ENCODE measurements at regions not wholly inside any gene's neighbourhood (a gene's known extent, or its start where the extent isn't known, plus 50 kb on each side); places are given as distances from the start of the nearest gene placed in this dataset.

GRCh38 chr4:164488114-164488513 lies 265.8 kb upstream of the SMIM31 start:
- H3K4me2 ChIP-seq (replicated peaks; ENCODE audit: extremely low read depth, low read length, poor library complexity, severe bottlenecking): no peak overlapping the region
- Mint-ChIP-seq H3K36me3 (no peaks in the 10 kb centered on the region), H3K4me3 (no peak overlapping the region), H3K9me3 (peaks cover 0 to 4% (median 0%) of the 10 kb centered on the region in 7 donors), H3K27me3 (ENCODE audit: low read depth in 3 of 3) (no peaks in the 10 kb centered on the region), H3K27ac (no peak overlapping the region), H3K4me1 (no peaks in the 10 kb centered on the region)
- TF ChIP-seq, protein P1, sequence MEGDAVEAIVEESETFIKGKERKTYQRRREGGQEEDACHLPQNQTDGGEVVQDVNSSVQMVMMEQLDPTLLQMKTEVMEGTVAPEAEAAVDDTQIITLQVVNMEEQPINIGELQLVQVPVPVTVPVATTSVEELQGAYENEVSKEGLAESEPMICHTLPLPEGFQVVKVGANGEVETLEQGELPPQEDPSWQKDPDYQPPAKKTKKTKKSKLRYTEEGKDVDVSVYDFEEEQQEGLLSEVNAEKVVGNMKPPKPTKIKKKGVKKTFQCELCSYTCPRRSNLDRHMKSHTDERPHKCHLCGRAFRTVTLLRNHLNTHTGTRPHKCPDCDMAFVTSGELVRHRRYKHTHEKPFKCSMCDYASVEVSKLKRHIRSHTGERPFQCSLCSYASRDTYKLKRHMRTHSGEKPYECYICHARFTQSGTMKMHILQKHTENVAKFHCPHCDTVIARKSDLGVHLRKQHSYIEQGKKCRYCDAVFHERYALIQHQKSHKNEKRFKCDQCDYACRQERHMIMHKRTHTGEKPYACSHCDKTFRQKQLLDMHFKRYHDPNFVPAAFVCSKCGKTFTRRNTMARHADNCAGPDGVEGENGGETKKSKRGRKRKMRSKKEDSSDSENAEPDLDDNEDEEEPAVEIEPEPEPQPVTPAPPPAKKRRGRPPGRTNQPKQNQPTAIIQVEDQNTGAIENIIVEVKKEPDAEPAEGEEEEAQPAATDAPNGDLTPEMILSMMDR (IDR thresholded peaks at IDR 0.05): no peak
- no peaks in the 10 kb centered on the region for H4K20me1 ChIP-seq (ENCODE audit: insufficient read depth, low read length)
- no peak for DNase-seq
- H3K4me3 ChIP-seq (replicated peaks in 1 of 3; ENCODE audit: low read depth in 2 of 3, low read length in 3 of 3): no peak overlapping the region
- no peaks in the 10 kb centered on the region for H3K36me3 ChIP-seq (replicated peaks in 1 of 2; ENCODE audit: control insufficient read depth in 1 of 2, insufficient read depth in 2 of 2, low read length in 2 of 2)
- H3K79me2 ChIP-seq (ENCODE audit: insufficient read depth, low read length): no peaks in the 10 kb centered on the region
- no peak overlapping the region for H3K27ac ChIP-seq (ENCODE audit: low read depth in 1 of 2, low read length in 2 of 2)
- H3K9ac ChIP-seq (ENCODE audit: insufficient read depth, low read length, poor library complexity, severe bottlenecking): no peak overlapping the region
- H3K27me3 ChIP-seq (ENCODE audit: control insufficient read depth in 2 of 2, insufficient read depth in 2 of 2, low read length in 2 of 2): no peaks in the 10 kb centered on the region
- no peak overlapping the region for H2AFZ ChIP-seq (ENCODE audit: insufficient read depth, low read depth, low read length, poor library complexity, severe bottlenecking)
- no peaks in the 10 kb centered on the region for H3K4me1 ChIP-seq (ENCODE audit: control insufficient read depth in 1 of 2, insufficient read depth in 2 of 2, low read length in 2 of 2)
- WGBS (ENCODE audit: insufficient coverage): no CpG with 5 or more reads among the region's 3 CpGs
- H3K9me3 ChIP-seq (replicated peaks in 1 of 2; ENCODE audit: control insufficient read depth in 1 of 2, insufficient read depth in 1 of 2, low read length in 2 of 2): no peaks in the 10 kb centered on the region
- intact Hi-C loops (cut with micrococcal nuclease): no loop called here

GRCh38 chr4:164501074-164501473 lies 252.9 kb upstream of the SMIM31 start:
- Mint-ChIP-seq H3K36me3 (no peaks in the 10 kb centered on the region), H3K4me1 (no peaks in the 10 kb centered on the region), H3K27me3 (ENCODE audit: low read depth in 3 of 3) (no peaks in the 10 kb centered on the region), H3K27ac (no peak overlapping the region), H3K4me3 (no peak overlapping the region), H3K9me3 (peaks cover 0 to 2% (median 0%) of the 10 kb centered on the region in 7 donors)
- Histone ChIP-seq H2AFZ (ENCODE audit: insufficient read depth, low read depth, low read length, poor library complexity, severe bottlenecking) (no peak overlapping the region), H3K27ac (ENCODE audit: low read depth in 1 of 2, low read length in 2 of 2) (no peak overlapping the region), H3K4me3 (replicated peaks in 1 of 3; ENCODE audit: low read depth in 2 of 3, low read length in 3 of 3) (no peak overlapping the region), H3K4me1 (ENCODE audit: control insufficient read depth in 1 of 2, insufficient read depth in 2 of 2, low read length in 2 of 2) (no peaks in the 10 kb centered on the region), H4K20me1 (ENCODE audit: insufficient read depth, low read length) (no peaks in the 10 kb centered on the region), H3K79me2 (ENCODE audit: insufficient read depth, low read length) (no peaks in the 10 kb centered on the region), H3K9me3 (replicated peaks in 1 of 2; ENCODE audit: control insufficient read depth in 1 of 2, insufficient read depth in 1 of 2, low read length in 2 of 2) (peaks cover 0 to 6% of the 10 kb centered on the region in 2 donors), H3K4me2 (replicated peaks; ENCODE audit: extremely low read depth, low read length, poor library complexity, severe bottlenecking) (no peak overlapping the region), H3K36me3 (replicated peaks in 1 of 2; ENCODE audit: control insufficient read depth in 1 of 2, insufficient read depth in 2 of 2, low read length in 2 of 2) (no peaks in the 10 kb centered on the region), H3K27me3 (ENCODE audit: control insufficient read depth in 2 of 2, insufficient read depth in 2 of 2, low read length in 2 of 2) (no peaks in the 10 kb centered on the region), H3K9ac (ENCODE audit: insufficient read depth, low read length, poor library complexity, severe bottlenecking) (no peak overlapping the region)
- DNase-seq: no peak
- intact Hi-C loops (cut with micrococcal nuclease): no loop called here
- TF ChIP-seq, protein P1 (IDR thresholded peaks at IDR 0.05): no peak

Measured in CD14-positive monocyte (primary cell).